WTC11 (cell line): ENCODE measurements at regions not wholly inside any gene's neighbourhood (a gene's known extent, or its start where the extent isn't known, plus 50 kb on each side); places are given as distances from the start of the nearest gene placed in this dataset.

ENCODE experiments used
- ATF3 ChIP-seq: sonication (generic); formaldehyde crosslinking; conservative IDR thresholded peaks from 2 replicates; pipeline ENCODE4 v1.8.1; 2022; ENCODE audit warnings: mild to moderate bottlenecking, missing genetic modification reagents
- CREB1 ChIP-seq: sonication (generic); formaldehyde crosslinking; IDR thresholded peaks from 2 replicates; pipeline ENCODE4 v1.8.0; 2023; ENCODE audit warnings: mild to moderate bottlenecking, missing genetic modification reagents
- CTCF ChIP-seq: fragments of 200-600 bp; IDR thresholded peaks from 2 replicates; pipeline ENCODE4 v1.8.0; 2022; ENCODE audit warnings: antibody characterized with exemption
- USF2 ChIP-seq: sonication (generic); formaldehyde crosslinking; IDR thresholded peaks from 2 replicates; pipeline ENCODE4 v1.8.1; 2023; ENCODE audit warnings: mild to moderate bottlenecking, missing genetic modification reagents, moderate library complexity
- ZNF671 ChIP-seq: fragments of 250-450 bp; sonication (Bioruptor Pico); IDR thresholded peaks from 2 replicates; pipeline ENCODE4 v1.8.0; 2021; ENCODE audit warnings: mild to moderate bottlenecking

- TF ChIP-seq ATF3 (CRISPR knock-in tag) = no peak
- TF ChIP-seq CTCF = no peak
- no peak for TF ChIP-seq ZNF671 (CRISPR knock-in tag)
- TF ChIP-seq CREB1 (CRISPR knock-in tag) = no peak
- no peak for TF ChIP-seq USF2 (CRISPR knock-in tag)
Observed at GRCh38 chr10:29859521-29860130, 199.8 kb downstream of the JCAD start.
